Esophagus squamous epithelium (tissue), 5 donors: ENCODE measurements at regions not wholly inside any gene's neighbourhood (a gene's known extent, or its start where the extent isn't known, plus 50 kb on each side); places are given as distances from the start of the nearest gene placed in this dataset.

ENCODE experiments used
- DNase-seq: peaks from one replicate; lab custom pipeline; 2025; lab: John Stamatoyannopoulos, UW
- H3K27ac ChIP-seq, 4 donors: fragments of 200-600 bp; sonication (generic); one replicate each; pipeline ENCODE4 v1.5.1; 2016 to 2019; ENCODE audit warnings: mild to moderate bottlenecking in 1 of 4
- H3K27me3 ChIP-seq, 4 donors: fragments of 200-600 bp; sonication (generic); 1 replicate in 3 of 4; 2 replicates in 1 of 4; pipeline versions ENCODE4 v1.5.1 to v1.6.0; 2017 to 2021; ENCODE audit warnings: antibody characterized with exemption in 1 of 4
- H3K36me3 ChIP-seq, 3 donors: fragments of 200-600 bp; sonication (generic); one replicate each; pipeline ENCODE4 v1.5.1; 2016 to 2019
- H3K4me1 ChIP-seq, 3 donors: fragments of 200-600 bp; sonication (generic); one replicate each; pipeline ENCODE4 v1.5.1; 2017 to 2019
- H3K4me3 ChIP-seq, 4 donors: fragments of 200-600 bp; sonication (generic); 1 replicate in 3 of 4; 2 replicates in 1 of 4; pipeline ENCODE4 v1.5.1; 2016 to 2019; ENCODE audit warnings: mild to moderate bottlenecking in 2 of 4, moderate library complexity in 1 of 4
- H3K9me3 ChIP-seq, 3 donors: fragments of 200-600 bp; sonication (generic); one replicate each; pipeline ENCODE4 v1.5.1; 2016 to 2019
- CTCF ChIP-seq, 6 experiments: fragments of 450-650 bp in 4 of 6; fragments of 200-600 bp in 2 of 6; sonication (generic) in 2 of 6; IDR thresholded peaks; one replicate each; pipeline ENCODE4 v1.5.1; 2016 to 2019; ENCODE audit warnings: antibody characterized with exemption in 6 of 6, mild to moderate bottlenecking in 4 of 6, moderate library complexity in 4 of 6
- POLR2A ChIP-seq, 4 donors: fragments of 450-650 bp; IDR thresholded peaks; one replicate each; pipeline ENCODE4 v1.6.1; 2017; ENCODE audit warnings: antibody characterized with exemption in 4 of 4, mild to moderate bottlenecking in 4 of 4, moderate library complexity in 3 of 4
- WGBS, 2 donors: methylation state at CpG; one replicate each; pipeline ENCODE4 v1.1.5; 2018; 5-methylcytosine and 5-hydroxymethylcytosine counted together
- intact Hi-C: fragments of 100-400 bp; cut with DNase I; formaldehyde crosslinking; loops from one replicate; pipeline ENCODE4 v1.15.0; 2022
- donor health status: DM: yes; HTN: yes; CAD: no.

GRCh38 chr12:115570069-115570777 is 707.3 kb downstream of the MED13L start:
- Histone ChIP-seq H3K27ac (no peak overlapping the region), H3K36me3 (no peaks in the 10 kb centered on the region), H3K4me3 (no peak overlapping the region), H3K27me3 (no peaks in the 10 kb centered on the region), H3K4me1 (no peaks in the 10 kb centered on the region), H3K9me3 (no peaks in the 10 kb centered on the region)
- intact Hi-C loops = no loop called here
- TF ChIP-seq POLR2A (IDR thresholded peaks at IDR 0.05) (no peak), CTCF (IDR thresholded peaks at IDR 0.05) (no peak)
- 80 to 83% methylated on average over 21 to 26 of the region's 27 CpGs for WGBS, 2 donors
- no peak for DNase-seq

GRCh38 chr12:115569345-115570068 is 708.0 kb downstream of the MED13L start:
- Histone ChIP-seq H3K27me3 (no peaks in the 10 kb centered on the region), H3K9me3 (no peaks in the 10 kb centered on the region), H3K36me3 (no peaks in the 10 kb centered on the region), H3K27ac (no peak overlapping the region), H3K4me3 (no peak overlapping the region), H3K4me1 (no peaks in the 10 kb centered on the region)
- 66 to 74% methylated on average over 8 of the region's 9 CpGs for WGBS, 2 donors
- intact Hi-C loops = no loop called here
- DNase-seq = no peak
- no peak for TF ChIP-seq CTCF (IDR thresholded peaks at IDR 0.05)
- TF ChIP-seq POLR2A (IDR thresholded peaks at IDR 0.05) = no peak

GRCh38 chr12:115558281-115558680 is 719.2 kb downstream of the MED13L start:
- Histone ChIP-seq H3K27me3 (no peaks in the 10 kb centered on the region), H3K36me3 (no peaks in the 10 kb centered on the region), H3K9me3 (no peaks in the 10 kb centered on the region), H3K4me1 (no peaks in the 10 kb centered on the region), H3K4me3 (no peak overlapping the region), H3K27ac (no peak overlapping the region)
- intact Hi-C loops = no loop called here
- TF ChIP-seq POLR2A (IDR thresholded peaks at IDR 0.05) (no peak), CTCF (IDR thresholded peaks at IDR 0.05) (no peak)
- WGBS, 2 donors = 74 to 89% methylated on average over 5 of the region's 5 CpGs
- DNase-seq = no peak

GRCh38 chr12:115553622-115554021 is 723.9 kb downstream of the MED13L start:
- Histone ChIP-seq H3K27me3 (no peaks in the 10 kb centered on the region), H3K27ac (no peak overlapping the region), H3K36me3 (no peaks in the 10 kb centered on the region), H3K4me1 (no peaks in the 10 kb centered on the region), H3K4me3 (no peak overlapping the region), H3K9me3 (no peaks in the 10 kb centered on the region)
- intact Hi-C loops = no loop called here
- TF ChIP-seq POLR2A (IDR thresholded peaks at IDR 0.05) (no peak), CTCF (IDR thresholded peaks at IDR 0.05) (no peak)
- WGBS, 2 donors = 77 to 83% methylated on average over 4 of the region's 4 CpGs
- DNase-seq = no peak

- Histone ChIP-seq H3K4me3 (no peak overlapping the region), H3K36me3 (no peaks in the 10 kb centered on the region), H3K27ac (no peak overlapping the region), H3K27me3 (no peaks in the 10 kb centered on the region), H3K9me3 (peaks cover 0 to 12% (median 0%) of the 10 kb centered on the region in 3 donors), H3K4me1 (peaks cover 0 to 6% (median 0%) of the 10 kb centered on the region in 3 donors)
- 42 to 52% methylated on average over 2 of the region's 2 CpGs for WGBS, 2 donors
- DNase-seq = no peak
- TF ChIP-seq CTCF (IDR thresholded peaks at IDR 0.05) = no peak
- TF ChIP-seq POLR2A (IDR thresholded peaks at IDR 0.05) = no peak
- intact Hi-C loops = no loop called here
Measured at GRCh38 chr12:115543269-115543668, 734.2 kb downstream of the MED13L start.
